H1 (cell line): ENCODE measurements at regions not wholly inside any gene's neighbourhood (a gene's known extent, or its start where the extent isn't known, plus 50 kb on each side); places are given as distances from the start of the nearest gene placed in this dataset.

Experiments
- CTCF ChIA-PET: fragments of 300-600 bp; sonication (Branson Sonifier 250); formaldehyde crosslinking; loops from one replicate; lab custom pipeline; 2021; ENCODE audit not compliant: partially characterized antibody; lab: Charles Lee
- POLR2A ChIA-PET: fragments of 300-600 bp; sonication (Branson Sonifier 250); formaldehyde crosslinking; loops from one replicate; lab custom pipeline; 2021; ENCODE audit warnings: inconsistent platforms; ENCODE audit not compliant: partially characterized antibody; lab: Charles Lee
- DNase-seq, 2 experiments: peaks; one replicate each; pipeline versions ENCODE4 v3.0.0 to v3.0.0-alpha.2; 2010 to 2022; ENCODE audit warnings: low spot score in 2 of 2, low read depth in 1 of 2, mixed read lengths in 1 of 2
- FAIRE-seq: peaks from 2 replicates; lab custom pipeline; 2011; peaks lifted over from hg19 to GRCh38; lab: Jason Lieb, UNC
- H2AFZ ChIP-seq: 2 replicates; pipeline ENCODE4 v1.8.1; 2012; ENCODE audit warnings: low read length, inconsistent platforms
- H2AK5ac ChIP-seq: 2 replicates; pipeline ENCODE4 v1.6.1; 2013; ENCODE audit warnings: low read depth, low read length
- H2BK120ac ChIP-seq: replicated peaks from 2 replicates; pipeline ENCODE3; 2013; ENCODE audit warnings: low read depth, low read length, inconsistent platforms
- H2BK12ac ChIP-seq: 2 replicates; pipeline ENCODE4 v1.6.1; 2013; ENCODE audit warnings: low read depth, low read length
- H2BK15ac ChIP-seq: 2 replicates; pipeline ENCODE4 v1.6.1; 2013; ENCODE audit warnings: low read length
- H2BK20ac ChIP-seq: 2 replicates; pipeline ENCODE4 v1.6.1; 2013; ENCODE audit warnings: low read length
- H2BK5ac ChIP-seq: 2 replicates; pipeline ENCODE4 v1.6.1; 2013; ENCODE audit warnings: low read depth, low read length
- H3K14ac ChIP-seq: 2 replicates; pipeline ENCODE4 v1.6.1; 2013; ENCODE audit warnings: inconsistent platforms; ENCODE audit not compliant: insufficient read length
- H3K18ac ChIP-seq: 2 replicates; pipeline ENCODE4 v1.6.1; 2013; ENCODE audit warnings: low read length; ENCODE audit errors: extremely low read depth
- H3K23ac ChIP-seq: 2 replicates; pipeline ENCODE4 v1.6.1; 2013; ENCODE audit warnings: inconsistent platforms; ENCODE audit not compliant: insufficient read length
- H3K23me2 ChIP-seq: 2 replicates; pipeline ENCODE4 v1.6.1; 2013; ENCODE audit warnings: low read depth, low read length
- H3K27ac ChIP-seq: 2 replicates; pipeline ENCODE4 v1.6.1; 2011; ENCODE audit warnings: low read depth, low read length, inconsistent platforms
- H3K27me3 ChIP-seq, 4 experiments: replicated peaks in 1 of 4; 1 replicate in 1 of 4; 2 replicates in 3 of 4; pipeline versions ENCODE4 v1.6.1 to v1.8.1; 2011 to 2013; ENCODE audit warnings: low read length in 3 of 4, mild to moderate bottlenecking in 3 of 4, inconsistent platforms in 2 of 4, mixed read lengths in 2 of 4, moderate library complexity in 1 of 4; ENCODE audit not compliant: control insufficient read depth in 3 of 4, insufficient read depth in 3 of 4; ENCODE audit errors: extremely low read depth in 1 of 4
- H3K36me3 ChIP-seq, 4 experiments: 2 replicates each; pipeline versions ENCODE4 v1.6.1 to v1.8.1; 2011 to 2013; ENCODE audit warnings: mild to moderate bottlenecking in 4 of 4, low read length in 3 of 4, moderate library complexity in 2 of 4, control low read depth in 1 of 4, inconsistent platforms in 1 of 4; ENCODE audit not compliant: insufficient read depth in 4 of 4, control insufficient read depth in 2 of 4
- H3K4ac ChIP-seq: replicated peaks from 2 replicates; pipeline ENCODE3; 2013; ENCODE audit warnings: low read length, low read depth, mixed read lengths, inconsistent platforms; ENCODE audit not compliant: insufficient read length
- H3K4me1 ChIP-seq, 4 experiments: replicated peaks in 1 of 4; 1 replicate in 1 of 4; 2 replicates in 3 of 4; pipeline versions ENCODE4 v1.6.1 to v1.8.1; 2011 to 2013; ENCODE audit warnings: low read length in 3 of 4, inconsistent platforms in 2 of 4, mixed read lengths in 1 of 4; ENCODE audit not compliant: insufficient read depth in 4 of 4, control insufficient read depth in 3 of 4
- H3K4me2 ChIP-seq, 2 experiments: 2 replicates each; pipeline versions ENCODE4 v1.6.1 to v1.8.1; 2011 to 2013; ENCODE audit warnings: low read depth in 2 of 2, low read length in 2 of 2, control low read depth in 1 of 2, inconsistent platforms in 1 of 2, mild to moderate bottlenecking in 1 of 2; ENCODE audit not compliant: insufficient read depth in 1 of 2
- H3K4me3 ChIP-seq, 4 experiments: fragments of 200-600, 300-600 bp in 1 of 4; sonication (generic), shearing (Covaris generic), sonication (Bioruptor Twin) in 1 of 4; 2 replicates each; pipeline versions ENCODE4 v1.5.1 to v1.8.1; 2011 to 2016; ENCODE audit warnings: low read length in 4 of 4, low read depth in 3 of 4, control low read depth in 2 of 4, inconsistent platforms in 2 of 4, mild to moderate bottlenecking in 2 of 4, mixed read lengths in 1 of 4, moderate library complexity in 1 of 4; ENCODE audit not compliant: insufficient read depth in 2 of 4; ENCODE audit errors: extremely low read depth in 1 of 4
- H3K56ac ChIP-seq: replicated peaks from 2 replicates; pipeline ENCODE3; 2013; ENCODE audit warnings: low read depth, mild to moderate bottlenecking, mixed read lengths, low read length, inconsistent platforms; ENCODE audit not compliant: insufficient read length
- H3K79me1 ChIP-seq: 2 replicates; pipeline ENCODE4 v1.6.1; 2013; ENCODE audit warnings: low read depth, low read length, control low read depth
- H3K79me2 ChIP-seq, 2 experiments: 2 replicates each; pipeline versions ENCODE4 v1.6.1 to v1.8.1; 2012 to 2013; ENCODE audit warnings: low read length in 2 of 2, mild to moderate bottlenecking in 2 of 2, inconsistent platforms in 1 of 2; ENCODE audit not compliant: insufficient read depth in 2 of 2, control insufficient read depth in 1 of 2
- H3K9ac ChIP-seq, 4 experiments: replicated peaks in 1 of 4; 1 replicate in 1 of 4; 2 replicates in 3 of 4; pipeline versions ENCODE4 v1.6.1 to v1.8.1; 2011 to 2013; ENCODE audit warnings: low read depth in 3 of 4, low read length in 3 of 4, control low read depth in 2 of 4, mild to moderate bottlenecking in 2 of 4, moderate library complexity in 2 of 4, inconsistent platforms in 1 of 4; ENCODE audit errors: extremely low read depth in 1 of 4
- H3K9me3 ChIP-seq, 2 experiments: 2 replicates each; pipeline versions ENCODE4 v1.6.1 to v1.8.1; 2012 to 2013; ENCODE audit warnings: mild to moderate bottlenecking in 2 of 2, moderate library complexity in 2 of 2, control low read depth in 1 of 2, inconsistent platforms in 1 of 2, low read depth in 1 of 2, low read length in 1 of 2, mixed read lengths in 1 of 2; ENCODE audit not compliant: insufficient read depth in 2 of 2
- H4K20me1 ChIP-seq, 2 experiments: replicated peaks in 1 of 2; 2 replicates each; pipeline versions ENCODE3 to v1.8.1; 2011 to 2013; ENCODE audit warnings: inconsistent platforms in 2 of 2, low read length in 2 of 2, mild to moderate bottlenecking in 1 of 2; ENCODE audit not compliant: insufficient read depth in 2 of 2, control insufficient read depth in 1 of 2
- H4K5ac ChIP-seq: 2 replicates; pipeline ENCODE4 v1.6.1; 2013; ENCODE audit warnings: low read length, low read depth, mixed read lengths, inconsistent platforms; ENCODE audit not compliant: insufficient read length
- H4K8ac ChIP-seq: 2 replicates; pipeline ENCODE4 v1.8.0; 2013; ENCODE audit warnings: mild to moderate bottlenecking, moderate library complexity, low read length, inconsistent platforms; ENCODE audit not compliant: insufficient read depth; ENCODE audit errors: extremely low read depth
- H4K91ac ChIP-seq: replicated peaks from 2 replicates; pipeline ENCODE3; 2013; ENCODE audit warnings: low read length, mixed read lengths, inconsistent platforms; ENCODE audit not compliant: insufficient read length
- JUN ChIP-seq: IDR thresholded peaks from 2 replicates; pipeline ENCODE4 v1.6.1; 2011; ENCODE audit warnings: low read depth, mild to moderate bottlenecking, improper control_type of control experiment, low read length
- JUND ChIP-seq: IDR thresholded peaks from 2 replicates; pipeline ENCODE4 v1.6.1; 2011; ENCODE audit warnings: mild to moderate bottlenecking, improper control_type of control experiment, low read length
- TCF12 ChIP-seq: IDR thresholded peaks from 2 replicates; pipeline ENCODE4 v1.6.1; 2011; ENCODE audit warnings: low read depth, mild to moderate bottlenecking, low read length
- WGBS, 2 experiments: shearing (Covaris generic) in 1 of 2; methylation state at CpG; one replicate each; pipeline versions ENCODE4 v1.1.6 to v1.1.7; 2013 to 2015; ENCODE audit warnings: low lambda C conversion rate in 2 of 2, mixed read lengths in 2 of 2, inconsistent platforms in 1 of 2, low coverage in 1 of 2, missing lambda C conversion rate in 1 of 2; ENCODE audit not compliant: insufficient replicate concordance in 2 of 2, insufficient coverage in 1 of 2, insufficient read length in 1 of 2; ENCODE audit errors: extremely low coverage in 1 of 2, missing lambda C conversion rate in 1 of 2; 5-methylcytosine and 5-hydroxymethylcytosine counted together

- no peak overlapping the region for H4K91ac ChIP-seq
- no peaks in the 10 kb centered on the region for H3K36me3 ChIP-seq
- H3K4ac ChIP-seq: no peak overlapping the region
- no peak overlapping the region for H4K8ac ChIP-seq
- no peak overlapping the region for H3K23ac ChIP-seq
- H3K56ac ChIP-seq: no peak overlapping the region
- H3K4me3 ChIP-seq: no peak overlapping the region
- H3K79me1 ChIP-seq: no peaks in the 10 kb centered on the region
- no peaks in the 10 kb centered on the region; a peak in 4 of 7 replicates for H3K4me1 ChIP-seq
- H3K79me2 ChIP-seq: no peaks in the 10 kb centered on the region
- no peaks in the 10 kb centered on the region for H3K23me2 ChIP-seq
- H2BK20ac ChIP-seq: no peak overlapping the region
- H2BK5ac ChIP-seq: no peak overlapping the region
- no peak overlapping the region for H2BK120ac ChIP-seq
- POLR2A ChIA-PET: no interaction called here
- no peak overlapping the region for H3K27ac ChIP-seq
- no peak overlapping the region for H3K18ac ChIP-seq
- H2BK12ac ChIP-seq: no peak overlapping the region
- CTCF ChIA-PET: no interaction called here
- no peak overlapping the region for H2AK5ac ChIP-seq
- no peaks in the 10 kb centered on the region for H3K9me3 ChIP-seq
- H3K9ac ChIP-seq: no peak overlapping the region
- H3K27me3 ChIP-seq: no peaks in the 10 kb centered on the region
- no peak overlapping the region for H2AFZ ChIP-seq
- DNase-seq (no peak), FAIRE-seq (no peak)
- no peak for TF ChIP-seq JUN
- TF ChIP-seq JUND: no peak
- TF ChIP-seq TCF12: no peak
- TF ChIP-seq, all 59 proteins: peak for 0
- Histone ChIP-seq H4K20me1 (no peaks in the 10 kb centered on the region), H3K14ac (no peak overlapping the region), H2BK15ac (no peak overlapping the region), H3K4me2 (no peak overlapping the region), H4K5ac (no peak overlapping the region)
- 66% methylated on average over 2 of the region's 2 CpGs; no CpG with 5 or more reads in 1 of the 2 experiments for WGBS, 2 experiments
Measured at GRCh38 chr3:77707281-77707680, 667.4 kb downstream of the ROBO2 start.
